Myocyte (in vitro differentiated cells): ENCODE measurements at regions not wholly inside any gene's neighbourhood (a gene's known extent, or its start where the extent isn't known, plus 50 kb on each side); places are given as distances from the start of the nearest gene placed in this dataset.
A peak's percentile ranks its signal among the peaks of the same experiment; 100 is the strongest.
"Not testable (repeated sequence)": the region's sequence is repeated elsewhere in the genome, so short reads cannot be mapped to it uniquely, and the experiment has no call there.

Experiments used
- DNase-seq: peaks from one replicate; pipeline ENCODE4 v3.0.0-alpha.2; 2012; ENCODE audit warnings: low read depth

DNA sequence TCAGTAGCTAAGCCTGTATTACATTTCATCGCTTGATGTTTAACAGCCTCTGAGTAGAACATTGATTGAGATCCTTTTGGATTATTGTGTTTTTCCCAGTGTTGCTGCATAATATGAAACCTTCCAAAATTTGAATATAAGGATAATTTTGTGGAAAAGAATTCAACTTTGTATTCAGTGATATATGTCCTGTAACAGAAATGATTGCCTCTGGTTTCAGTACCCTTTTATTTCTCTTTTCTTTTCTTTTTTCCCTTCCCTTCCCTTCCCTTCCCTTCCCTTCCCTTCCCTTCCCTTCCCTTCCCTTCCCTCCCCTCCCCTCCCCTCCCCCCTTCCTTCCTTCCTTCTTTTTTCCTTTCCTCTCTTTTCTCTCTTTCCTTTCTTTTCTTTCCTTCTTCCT is 74.6 kb downstream of the UTRN start:
- no peak for DNase-seq

DNA sequence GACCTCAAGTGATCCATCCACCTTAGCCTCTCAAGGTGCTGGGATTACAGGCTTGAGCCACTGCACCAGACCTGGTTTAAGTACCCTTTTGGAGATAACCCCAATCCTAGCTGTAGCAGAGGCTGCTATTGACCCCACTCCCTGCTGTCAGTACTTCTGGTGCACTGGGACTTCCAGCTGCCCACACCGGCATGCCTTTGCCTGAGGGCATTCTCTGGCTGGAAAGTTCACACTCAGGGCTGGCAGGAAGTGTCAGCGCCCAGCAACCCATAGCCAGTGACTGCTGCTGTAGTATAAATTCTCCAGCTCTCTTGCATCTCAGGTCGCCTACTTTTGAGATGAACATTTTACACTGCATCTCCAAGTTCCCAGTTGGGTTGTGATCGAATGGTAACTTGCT is 75.3 kb downstream of the UTRN start:
- no peak for DNase-seq

DNA sequence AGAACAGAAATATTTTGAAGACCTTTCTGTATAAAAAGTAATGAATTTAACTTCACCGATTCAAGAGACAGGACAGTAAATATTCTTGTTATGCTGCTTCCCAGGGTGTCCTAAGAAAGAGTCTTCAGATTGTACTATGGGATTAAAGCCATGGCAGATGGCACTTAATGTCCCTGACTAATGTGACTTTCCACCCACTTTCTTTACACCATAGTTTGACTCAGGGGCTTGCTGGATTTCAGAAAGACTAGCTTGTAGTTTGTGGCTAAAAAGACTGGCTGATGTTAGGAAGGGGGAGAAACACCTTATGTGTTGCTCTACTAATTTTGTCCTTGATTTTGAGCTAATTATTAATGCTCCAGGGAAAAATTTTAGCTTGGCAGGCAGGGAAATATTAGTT is 75.9 kb downstream of the UTRN start:
- no peak for DNase-seq

DNA sequence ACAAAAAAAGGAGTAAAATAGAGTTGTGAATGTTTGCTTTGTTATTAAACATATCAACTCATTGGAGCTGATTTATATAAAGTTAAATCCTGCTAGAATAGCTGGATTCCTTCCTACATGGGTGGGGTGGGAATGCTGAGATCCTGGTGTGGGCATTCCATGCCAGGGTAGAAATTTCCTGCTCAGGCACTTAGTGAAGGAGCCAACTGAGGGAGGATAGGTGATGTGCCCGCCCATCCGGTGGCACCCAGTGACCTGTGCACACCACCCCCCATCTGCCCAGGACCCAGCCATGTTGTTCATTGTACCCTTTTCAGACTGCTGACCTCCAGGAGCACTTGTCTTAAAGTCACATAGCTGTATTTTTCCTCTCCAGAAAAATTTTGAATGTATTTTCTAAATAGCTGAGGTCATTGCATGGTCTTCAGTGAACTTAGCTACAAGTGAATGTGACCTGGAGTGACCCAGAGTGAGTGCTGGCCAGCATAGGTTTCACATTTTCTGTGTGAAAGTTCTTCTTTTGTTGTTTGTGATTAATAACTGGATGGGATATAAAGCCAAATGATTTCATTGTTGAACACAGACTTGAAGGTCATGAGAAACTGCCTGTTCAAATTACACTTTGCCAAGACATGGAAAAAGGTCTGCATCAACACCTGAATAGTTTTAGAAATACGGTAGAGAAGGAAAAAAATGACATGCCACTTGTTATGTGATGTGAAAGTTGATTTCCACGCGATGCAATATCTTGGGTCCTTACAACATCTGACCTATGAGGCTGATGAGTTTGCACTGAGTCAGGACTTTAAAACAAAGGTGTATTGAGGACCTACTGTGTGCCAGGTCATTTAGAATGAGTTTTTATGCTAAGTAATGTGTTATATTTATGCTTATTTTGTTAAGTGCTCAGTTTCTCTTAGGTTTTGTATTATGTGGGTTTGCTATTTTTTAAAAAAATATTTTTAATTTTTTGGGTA is 77.2 kb downstream of the UTRN start:
- peak; percentile 34 for DNase-seq

DNA sequence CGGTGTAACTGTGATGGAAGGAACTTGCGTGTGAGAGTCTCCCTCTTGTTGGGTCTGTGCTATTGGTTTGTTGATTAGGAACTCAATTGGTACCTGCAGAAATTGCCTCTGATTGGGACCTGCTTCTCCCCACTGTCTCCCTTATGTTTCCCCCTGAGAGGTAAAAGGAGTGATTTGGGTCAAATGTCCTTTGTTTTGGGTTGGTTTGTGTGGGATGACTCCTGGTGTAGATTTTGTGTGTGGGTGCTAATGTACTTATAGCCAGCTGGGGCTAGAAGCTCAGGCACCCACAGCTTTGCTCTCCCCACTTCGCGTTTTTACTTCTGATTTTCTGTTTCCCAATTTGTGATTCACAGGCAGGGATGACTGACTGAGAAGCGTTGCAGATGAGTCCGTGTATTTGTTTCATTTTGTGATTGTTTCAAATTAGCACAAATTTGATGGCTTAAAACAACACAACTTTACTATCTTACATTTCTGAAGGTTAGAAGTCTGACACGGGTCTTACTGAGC is 79.1 kb downstream of the UTRN start:
- no peak for DNase-seq

DNA sequence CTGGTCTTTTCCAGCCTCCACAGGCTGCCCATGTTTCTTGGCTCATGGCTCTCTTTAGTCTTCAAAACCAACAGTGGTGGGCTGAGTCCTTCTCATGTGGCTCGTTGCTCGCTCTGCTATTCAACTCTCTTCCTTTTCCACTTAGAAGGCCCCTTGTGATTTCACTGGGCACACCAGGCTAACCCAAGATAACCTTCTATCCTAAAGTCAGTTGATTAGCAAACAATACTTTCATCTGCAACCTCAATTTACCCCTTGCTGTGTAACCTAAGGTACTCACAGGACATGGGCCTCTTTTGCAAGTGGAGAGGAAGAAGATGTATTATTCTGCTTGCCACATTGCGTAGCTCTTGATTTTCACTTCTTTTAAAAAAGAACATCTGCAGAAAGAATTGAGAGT is 79.6 kb downstream of the UTRN start:
- no peak for DNase-seq

DNA sequence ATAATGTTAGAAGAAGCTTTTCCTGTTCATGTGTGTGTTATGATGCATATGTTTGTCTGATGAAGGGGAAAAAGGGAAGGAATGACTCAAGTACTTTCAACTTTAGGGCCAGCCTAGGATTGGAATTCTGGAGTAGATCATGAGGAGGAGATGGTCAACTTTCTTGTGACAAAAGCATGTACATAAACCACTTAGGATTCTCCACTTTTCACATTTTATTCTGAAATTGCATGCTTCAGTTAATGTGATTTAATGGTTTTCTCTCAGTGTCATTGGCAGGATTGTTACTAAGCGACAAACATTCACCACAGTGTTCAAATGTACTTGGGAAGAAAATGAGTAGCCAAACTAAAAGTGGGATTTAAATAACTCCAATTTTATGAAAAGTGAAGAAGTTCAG is 80.1 kb downstream of the UTRN start:
- no peak for DNase-seq

DNA sequence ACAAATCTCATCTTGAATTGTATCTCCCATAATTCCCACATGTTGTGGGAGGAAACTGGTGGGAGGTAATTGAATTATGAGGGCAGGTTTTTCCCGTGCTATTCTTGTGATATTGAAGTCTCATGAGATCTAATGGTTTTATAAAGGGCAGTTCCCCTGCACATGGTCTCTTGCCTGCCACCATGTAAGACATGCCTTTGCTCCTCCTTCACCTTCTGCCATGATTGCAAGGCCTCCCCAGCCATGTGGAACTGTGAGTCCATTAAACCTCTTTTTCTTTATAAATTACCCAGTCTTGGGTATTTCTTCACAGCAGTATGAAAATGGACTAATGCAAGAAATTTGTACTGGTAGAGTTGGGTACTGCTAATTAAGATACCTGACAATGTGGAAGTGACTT is 84.6 kb downstream of the UTRN start:
- DNase-seq = not testable (repeated sequence)

DNA sequence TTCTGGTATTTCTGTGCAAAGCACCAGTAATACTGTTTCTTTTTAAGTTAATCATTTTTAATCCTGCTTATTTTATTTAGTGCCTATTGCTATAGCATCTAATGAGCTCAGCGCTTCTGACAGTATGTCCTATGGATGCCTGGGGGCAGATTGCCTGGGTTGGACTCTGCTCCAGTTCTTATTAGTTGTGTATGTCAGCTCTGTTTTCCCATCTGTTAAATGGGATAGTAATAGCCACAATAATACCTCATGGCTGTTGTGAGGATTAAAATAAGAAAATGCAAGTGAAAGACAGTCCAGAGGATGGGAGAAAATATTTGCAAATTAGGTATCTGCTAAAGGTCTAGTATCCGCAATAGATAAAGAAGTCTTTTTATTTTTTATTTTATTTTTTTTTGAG is 87.0 kb downstream of the UTRN start:
- no peak for DNase-seq

DNA sequence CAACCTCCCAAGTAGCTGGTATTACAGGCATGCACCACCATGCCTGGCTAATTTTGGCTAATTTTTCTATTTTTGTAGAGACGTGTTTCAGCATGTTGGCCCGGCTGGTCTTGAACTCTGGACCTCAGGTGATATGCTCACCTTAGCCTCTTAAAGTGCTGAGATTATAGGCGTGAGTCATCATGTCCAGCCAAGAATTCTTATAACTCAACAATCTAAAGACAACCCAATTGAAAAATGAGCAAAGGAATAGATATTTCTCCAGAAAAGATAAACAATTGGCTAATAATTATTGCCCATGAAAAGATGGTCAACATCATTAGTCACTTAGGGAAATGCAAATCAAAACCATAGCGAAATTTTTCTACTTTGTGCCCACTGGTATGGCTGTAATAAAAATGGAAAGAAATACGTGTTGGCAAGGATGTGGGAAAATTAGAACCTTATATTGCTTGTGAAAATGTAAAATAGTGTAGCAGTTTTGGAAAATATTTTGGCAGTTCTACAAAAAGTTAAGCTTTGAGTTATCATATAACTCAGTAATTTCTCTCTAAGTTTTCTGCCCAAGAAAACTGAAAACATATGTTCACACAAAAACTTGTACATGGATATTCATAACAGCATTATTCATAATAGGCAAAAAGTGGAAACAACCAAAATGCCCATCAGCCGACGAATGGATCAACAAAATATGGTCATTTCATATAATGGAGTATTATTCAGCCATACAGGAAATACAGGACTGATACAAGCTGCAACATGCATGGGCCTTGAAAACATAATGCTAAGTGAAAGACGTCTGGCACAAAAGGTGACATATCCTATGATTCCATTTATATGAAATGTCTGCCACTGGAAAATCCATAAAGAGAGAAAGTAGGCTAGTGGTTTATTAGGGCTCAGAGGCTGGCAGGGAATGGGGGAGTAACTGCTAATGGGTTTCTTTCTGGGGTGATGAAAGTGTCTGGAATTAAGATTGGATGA is 87.8 kb downstream of the UTRN start:
- no peak for DNase-seq

DNA sequence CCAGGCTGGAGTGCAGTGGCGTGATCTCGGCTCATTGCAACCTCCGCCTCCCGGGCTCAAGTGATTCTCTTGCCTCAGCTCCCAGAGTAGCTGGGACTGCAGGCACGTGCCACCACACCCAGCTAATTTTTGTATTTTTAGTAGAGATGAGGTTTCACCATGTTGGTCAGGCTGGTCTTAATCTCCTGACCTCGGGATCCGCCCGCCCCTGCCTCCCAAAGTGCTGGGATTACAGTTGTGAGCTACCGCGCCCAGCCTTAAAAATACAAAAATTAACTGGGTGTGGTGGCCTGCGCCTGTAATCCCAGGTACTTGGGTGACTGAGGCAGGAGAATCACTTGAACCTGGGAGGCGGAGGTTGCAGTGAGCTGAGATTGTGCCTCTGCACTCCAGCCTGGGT is 89.4 kb downstream of the UTRN start:
- not testable (repeated sequence) for DNase-seq

DNA sequence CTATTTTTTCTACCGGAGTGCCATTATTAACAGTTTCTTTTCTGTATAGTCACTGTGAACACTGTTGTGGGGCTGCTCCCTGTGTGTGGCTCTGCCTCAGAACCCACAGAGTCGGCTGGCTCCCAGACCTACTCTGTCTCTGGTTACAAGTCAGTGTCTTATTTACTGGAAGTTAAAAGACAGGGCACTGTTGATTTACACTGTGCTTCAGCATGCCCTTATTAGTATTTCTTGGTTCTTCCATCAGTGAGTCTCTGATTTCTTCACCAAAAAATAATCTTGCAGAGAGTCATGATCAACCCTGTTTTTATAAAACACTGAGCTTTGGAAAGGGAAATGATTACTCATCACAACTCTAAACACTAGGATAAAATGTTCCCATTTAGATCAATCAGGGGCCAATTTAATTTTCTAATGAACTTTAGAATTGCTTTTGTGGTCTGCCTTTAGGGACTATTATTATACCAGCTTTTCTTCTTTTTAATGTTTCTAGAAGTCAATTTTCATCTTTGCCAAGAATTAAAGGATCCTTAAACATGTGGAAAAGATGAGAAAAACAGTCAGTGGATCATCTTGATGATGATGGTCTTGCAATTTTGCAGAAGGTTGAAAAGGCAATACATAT is 92.6 kb downstream of the UTRN start:
- peak; percentile 83 for DNase-seq

DNA sequence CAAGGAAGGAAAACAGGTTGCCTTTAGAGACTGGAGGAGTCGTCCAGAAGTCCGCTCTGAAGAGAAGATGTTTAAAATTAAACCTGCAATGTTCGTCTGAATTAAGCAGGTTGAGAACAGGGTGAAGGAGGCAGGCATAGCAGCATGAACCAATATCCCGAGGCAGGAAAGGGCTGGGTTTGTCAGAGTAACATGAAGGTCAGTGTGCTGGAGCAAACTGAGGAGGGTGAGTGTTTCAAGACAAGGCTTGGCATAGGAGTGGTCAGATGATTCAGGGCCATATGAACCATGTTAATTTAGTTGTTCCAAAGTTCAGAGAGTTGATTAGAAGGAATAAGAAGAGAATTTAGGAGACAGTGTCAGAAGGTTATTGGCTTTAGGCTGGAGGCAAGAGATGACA is 93.3 kb downstream of the UTRN start:
- DNase-seq = no peak

DNA sequence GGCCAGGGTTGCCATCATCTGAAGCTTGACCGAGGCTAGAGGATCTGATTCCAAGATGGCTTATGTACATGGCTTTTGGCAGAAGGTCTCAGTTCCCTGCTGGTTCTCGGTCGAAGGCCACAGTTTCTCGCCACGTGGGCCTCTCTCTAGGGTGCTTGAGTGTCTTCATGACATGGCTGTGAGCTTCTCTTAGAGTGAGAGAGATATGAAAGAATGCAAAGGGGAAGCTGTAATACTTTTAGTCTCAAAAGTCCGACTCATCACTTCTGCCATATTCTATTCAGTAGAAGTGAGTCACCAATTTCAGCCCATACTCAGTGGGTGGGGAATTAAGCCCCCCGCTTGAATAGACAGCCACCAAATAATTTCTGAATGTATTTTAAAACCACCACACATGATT is 94.2 kb downstream of the UTRN start:
- peak; percentile 41 for DNase-seq

DNA sequence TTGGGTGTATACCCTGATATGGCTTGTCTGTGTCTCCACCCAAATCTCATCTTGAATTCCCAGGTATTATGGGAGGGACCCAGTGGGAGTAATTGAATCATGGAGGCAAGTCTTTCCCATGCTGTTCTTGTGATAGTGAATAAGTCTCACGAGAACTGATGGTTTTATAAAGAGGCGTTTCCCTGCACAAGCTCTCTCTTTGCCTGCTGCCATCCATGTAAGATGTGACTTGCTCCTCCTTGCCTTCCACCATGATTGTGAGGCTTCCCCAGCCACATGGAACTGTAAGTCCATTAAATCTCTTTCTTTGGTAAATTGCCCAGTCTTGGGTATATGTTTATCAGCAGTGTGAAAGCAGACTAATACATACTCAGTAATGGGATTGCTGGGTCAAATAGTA is 96.4 kb downstream of the UTRN start:
- not testable (repeated sequence) for DNase-seq

DNA sequence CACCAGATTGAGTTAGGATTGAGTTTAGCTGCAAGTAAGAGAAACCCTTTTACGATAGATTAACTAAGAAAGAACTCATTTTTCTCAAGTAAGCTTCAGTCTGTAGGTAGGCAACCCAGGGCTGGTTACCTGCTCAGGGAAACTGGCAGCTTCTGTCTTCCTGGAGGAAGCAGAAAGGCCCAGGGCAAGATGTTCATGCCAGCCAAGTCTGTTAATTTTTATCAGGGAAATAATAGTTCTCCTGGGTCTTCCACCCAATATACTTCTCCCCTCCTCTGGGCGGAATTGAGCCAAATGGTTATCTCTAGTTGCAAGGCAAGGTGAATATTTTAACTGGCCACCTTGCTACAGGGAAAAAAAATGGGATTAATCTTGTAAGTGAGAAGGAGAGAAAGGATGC is 98.2 kb downstream of the UTRN start:
- DNase-seq = no peak

DNA sequence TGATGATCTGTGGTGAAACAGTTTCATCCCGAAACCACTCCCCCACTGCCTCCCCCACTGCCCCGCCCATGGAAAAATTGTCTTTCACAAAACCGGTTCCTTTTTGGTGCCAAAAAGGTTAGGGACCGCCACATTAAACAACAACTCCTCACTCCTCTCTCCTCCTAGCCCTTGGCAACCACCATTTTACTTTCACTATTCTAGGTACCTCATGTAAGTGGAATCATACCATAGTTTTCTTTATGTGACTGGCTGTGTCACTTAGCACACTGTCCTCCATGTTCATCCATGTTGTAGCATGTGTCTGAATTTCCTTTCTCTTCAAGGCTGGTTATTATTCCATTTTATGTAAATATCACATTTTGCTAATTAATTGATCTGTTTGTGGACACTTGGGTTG is 99.3 kb downstream of the UTRN start:
- DNase-seq = no peak

DNA sequence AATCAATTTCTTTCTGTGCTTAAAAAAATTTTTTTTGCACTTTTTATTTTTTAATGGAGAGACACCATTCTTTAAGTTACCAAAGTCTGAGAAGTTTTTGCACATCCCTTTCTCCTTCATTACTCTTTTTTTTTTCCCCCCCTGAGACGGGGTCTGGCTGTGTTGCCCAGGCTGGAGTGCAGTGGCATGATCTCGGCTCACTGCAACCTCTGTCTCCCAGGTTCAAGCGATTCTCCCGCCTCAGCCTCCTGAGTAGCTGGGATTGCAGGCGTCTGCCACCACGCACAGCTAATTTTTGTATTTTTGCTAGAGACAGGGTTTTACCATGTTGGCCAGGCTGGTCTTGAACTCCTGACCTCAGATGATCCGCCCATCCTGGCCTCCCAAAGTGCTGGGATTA is 104.3 kb downstream of the UTRN start:
- DNase-seq = not testable (repeated sequence)

DNA sequence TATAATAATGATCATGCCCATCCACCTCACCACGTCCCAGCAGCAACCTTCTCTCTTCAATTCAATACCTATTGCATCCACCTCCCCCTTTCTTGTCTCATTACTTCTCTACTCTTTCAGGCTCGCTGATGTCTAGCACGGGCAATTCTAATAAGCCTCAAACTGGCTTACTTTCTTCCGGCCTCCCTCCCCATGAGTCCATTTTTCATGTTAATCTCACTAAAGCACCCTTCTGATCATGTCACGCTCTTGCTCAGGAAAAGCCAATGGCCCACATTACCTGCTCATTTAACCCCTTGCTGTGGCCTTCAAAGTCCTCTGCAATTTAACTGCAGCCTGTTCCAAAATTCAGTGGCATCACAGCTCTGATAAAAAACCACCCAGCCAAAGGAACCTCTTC is 105.1 kb downstream of the UTRN start:
- no peak for DNase-seq

DNA sequence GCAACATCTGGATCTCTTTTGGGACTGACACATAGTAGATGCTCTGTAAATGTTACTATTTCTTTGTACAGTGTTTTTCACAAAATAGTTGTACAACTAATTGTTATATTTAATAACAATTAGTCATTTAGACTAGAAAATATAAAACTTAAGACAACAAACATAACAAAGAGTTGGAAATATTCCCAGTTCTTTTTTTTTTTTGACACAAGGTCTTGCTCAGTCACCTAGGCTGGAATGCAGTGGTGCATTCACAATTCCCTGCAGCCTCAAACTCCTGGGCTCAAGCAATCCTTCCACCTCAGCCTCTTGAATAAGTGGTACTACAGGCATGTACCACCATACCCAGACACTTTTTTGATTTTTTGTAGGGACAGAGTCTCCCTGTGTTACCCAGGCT is 105.8 kb downstream of the UTRN start:
- DNase-seq = no peak

DNA sequence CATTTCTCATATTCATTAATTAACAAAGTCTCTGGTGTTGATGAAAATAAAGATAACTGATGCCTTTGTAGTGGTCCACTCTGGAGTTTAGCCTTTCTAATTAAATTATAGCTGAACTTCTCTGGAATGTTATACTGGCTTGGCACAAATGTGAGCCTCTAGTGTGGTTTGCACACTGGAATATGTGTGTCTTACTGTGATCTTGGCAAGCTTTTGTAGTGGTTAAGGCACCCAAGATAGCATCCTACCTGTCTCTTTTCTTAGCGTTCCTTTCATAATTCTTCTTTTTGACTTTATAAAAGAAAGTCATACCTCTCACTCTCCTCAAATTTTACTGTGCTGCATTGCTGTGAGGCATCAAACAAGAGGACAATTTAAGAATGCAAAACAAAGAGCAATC is 107.4 kb downstream of the UTRN start:
- no peak for DNase-seq
